CD4-positive, alpha-beta T cell (primary cell): ENCODE measurements at regions not wholly inside any gene's neighbourhood (a gene's known extent, or its start where the extent isn't known, plus 50 kb on each side); places are given as distances from the start of the nearest gene placed in this dataset.

Experiments
- ATAC-seq: fragments of 200-7000 bp; cut with Tn5 transposase; one replicate; pipeline ENCODE4 v1.10.0; 2022; ENCODE audit warnings: mild to moderate bottlenecking; ENCODE audit not compliant: poor library complexity
- CTCF ChIA-PET: fragments of 350-600 bp; sonication (Branson Sonifier 250); formaldehyde crosslinking; loops from one replicate; lab custom pipeline; 2021; ENCODE audit warnings: antibody characterized with exemption, inconsistent platforms; lab: Charles Lee
- POLR2A ChIA-PET: fragments of 350-600 bp; sonication (Branson Sonifier 250); formaldehyde crosslinking; loops from one replicate; lab custom pipeline; 2021; ENCODE audit warnings: antibody characterized with exemption, inconsistent platforms; lab: Charles Lee
- DNase-seq, 14 experiments: peaks; one replicate each; pipeline ENCODE4 v3.0.0-alpha.2; 2013 to 2020; ENCODE audit warnings: mixed read lengths in 2 of 14
- H3K27ac ChIP-seq, 2 donors: one replicate each; pipeline versions ENCODE4 v1.5.1 to v1.7.0; 2013; ENCODE audit warnings: low read length in 2 of 2, low read depth in 1 of 2, mild to moderate bottlenecking in 1 of 2
- H3K27me3 ChIP-seq, 2 experiments: 1 replicate in 1 of 2; 2 replicates in 1 of 2; pipeline versions ENCODE4 v1.6.1 to v1.7.0; 2013; ENCODE audit warnings: low read length in 2 of 2, control low read depth in 1 of 2, mild to moderate bottlenecking in 1 of 2, moderate library complexity in 1 of 2; ENCODE audit not compliant: insufficient read depth in 2 of 2, control insufficient read depth in 1 of 2
- H3K36me3 ChIP-seq: one replicate; pipeline ENCODE4 v1.6.1; 2013; ENCODE audit warnings: low read length, control low read depth; ENCODE audit not compliant: insufficient read depth
- H3K4me1 ChIP-seq: one replicate; pipeline ENCODE4 v1.6.1; 2013; ENCODE audit warnings: low read length, control low read depth; ENCODE audit not compliant: insufficient read depth
- H3K4me3 ChIP-seq: one replicate; pipeline ENCODE4 v1.5.1; 2013; ENCODE audit warnings: mild to moderate bottlenecking, low read length, moderate library complexity
- H3K9me3 ChIP-seq, 2 experiments: 1 replicate in 1 of 2; 2 replicates in 1 of 2; pipeline versions ENCODE4 v1.6.1 to v1.7.0; 2013; ENCODE audit warnings: low read length in 2 of 2, mild to moderate bottlenecking in 2 of 2, control low read depth in 1 of 2, moderate library complexity in 1 of 2; ENCODE audit not compliant: control insufficient read depth in 1 of 2, insufficient read depth in 1 of 2
- H3K27ac Mint-ChIP-seq: one replicate; pipeline ENCODE4 v1.8.0; 2020; ENCODE audit warnings: mixed read lengths
- H3K27me3 Mint-ChIP-seq: one replicate; pipeline ENCODE4 v1.8.0; 2021; ENCODE audit warnings: mixed read lengths
- H3K36me3 Mint-ChIP-seq: one replicate; pipeline ENCODE4 v1.8.0; 2021; ENCODE audit warnings: low read depth, mixed read lengths
- H3K4me1 Mint-ChIP-seq: one replicate; pipeline ENCODE4 v1.8.0; 2021; ENCODE audit warnings: low read depth, mixed read lengths
- H3K4me3 Mint-ChIP-seq: one replicate; pipeline ENCODE4 v1.8.0; 2020; ENCODE audit warnings: mild to moderate bottlenecking, mixed read lengths
- H3K9me3 Mint-ChIP-seq: one replicate; pipeline ENCODE4 v1.8.0; 2020; ENCODE audit warnings: mixed read lengths
- intact Hi-C, 2 experiments: fragments of 100-400 bp; cut with DNase I in 1 of 2; cut with micrococcal nuclease in 1 of 2; formaldehyde crosslinking; loops; one replicate each; pipeline versions ENCODE4 v1.15.1 to v1.9.0; 2023 to 2025; cut with DNase I, micrococcal nuclease
- TF ChIP-seq, protein P1 (sequence below): fragments of 200-600 bp; IDR thresholded peaks from one replicate; pipeline ENCODE4 v1.8.0; 2022; ENCODE audit warnings: antibody characterized with exemption, mild to moderate bottlenecking

DNA sequence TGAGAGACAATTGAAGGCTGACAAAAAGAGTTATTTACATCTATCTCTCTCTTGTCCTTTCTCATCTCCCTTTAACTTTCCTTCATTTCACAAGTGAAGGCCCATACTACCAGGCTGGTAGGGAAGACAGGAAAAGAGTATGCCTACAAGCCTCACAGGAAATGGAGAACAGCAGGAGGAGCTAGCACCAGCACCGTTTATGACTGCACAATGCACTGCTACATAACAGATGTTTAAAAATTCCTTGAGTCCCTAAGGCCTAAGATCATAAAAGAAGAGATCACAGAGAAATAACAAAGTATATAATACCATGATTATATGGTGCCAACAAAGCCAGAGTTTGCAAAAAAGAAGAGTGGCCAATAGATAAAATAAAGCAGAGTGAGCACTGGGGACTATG is 194.8 kb downstream of the UNC5CL start:
- no peaks in the 10 kb centered on the region for H3K36me3 ChIP-seq
- H3K4me1 Mint-ChIP-seq = no peaks in the 10 kb centered on the region
- H3K9me3 Mint-ChIP-seq = no peaks in the 10 kb centered on the region
- no peak overlapping the region for H3K4me3 Mint-ChIP-seq
- TF ChIP-seq, protein P1, sequence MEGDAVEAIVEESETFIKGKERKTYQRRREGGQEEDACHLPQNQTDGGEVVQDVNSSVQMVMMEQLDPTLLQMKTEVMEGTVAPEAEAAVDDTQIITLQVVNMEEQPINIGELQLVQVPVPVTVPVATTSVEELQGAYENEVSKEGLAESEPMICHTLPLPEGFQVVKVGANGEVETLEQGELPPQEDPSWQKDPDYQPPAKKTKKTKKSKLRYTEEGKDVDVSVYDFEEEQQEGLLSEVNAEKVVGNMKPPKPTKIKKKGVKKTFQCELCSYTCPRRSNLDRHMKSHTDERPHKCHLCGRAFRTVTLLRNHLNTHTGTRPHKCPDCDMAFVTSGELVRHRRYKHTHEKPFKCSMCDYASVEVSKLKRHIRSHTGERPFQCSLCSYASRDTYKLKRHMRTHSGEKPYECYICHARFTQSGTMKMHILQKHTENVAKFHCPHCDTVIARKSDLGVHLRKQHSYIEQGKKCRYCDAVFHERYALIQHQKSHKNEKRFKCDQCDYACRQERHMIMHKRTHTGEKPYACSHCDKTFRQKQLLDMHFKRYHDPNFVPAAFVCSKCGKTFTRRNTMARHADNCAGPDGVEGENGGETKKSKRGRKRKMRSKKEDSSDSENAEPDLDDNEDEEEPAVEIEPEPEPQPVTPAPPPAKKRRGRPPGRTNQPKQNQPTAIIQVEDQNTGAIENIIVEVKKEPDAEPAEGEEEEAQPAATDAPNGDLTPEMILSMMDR = no peak
- no peaks in the 10 kb centered on the region for H3K4me1 ChIP-seq
- CTCF ChIA-PET = no interaction called here
- intact Hi-C loops = no loop called here
- ATAC-seq = no peak
- no peak overlapping the region for H3K27ac Mint-ChIP-seq
- POLR2A ChIA-PET = no interaction called here
- no peaks in the 10 kb centered on the region for H3K36me3 Mint-ChIP-seq
- H3K9me3 ChIP-seq = no peaks in the 10 kb centered on the region
- peaks cover 2 to 17% of the 10 kb centered on the region in 2 experiments for H3K27me3 ChIP-seq
- no peak for DNase-seq
- H3K27me3 Mint-ChIP-seq = peaks cover 35% of the 10 kb centered on the region
- H3K4me3 ChIP-seq = no peak overlapping the region
- H3K27ac ChIP-seq = no peak overlapping the region

DNA sequence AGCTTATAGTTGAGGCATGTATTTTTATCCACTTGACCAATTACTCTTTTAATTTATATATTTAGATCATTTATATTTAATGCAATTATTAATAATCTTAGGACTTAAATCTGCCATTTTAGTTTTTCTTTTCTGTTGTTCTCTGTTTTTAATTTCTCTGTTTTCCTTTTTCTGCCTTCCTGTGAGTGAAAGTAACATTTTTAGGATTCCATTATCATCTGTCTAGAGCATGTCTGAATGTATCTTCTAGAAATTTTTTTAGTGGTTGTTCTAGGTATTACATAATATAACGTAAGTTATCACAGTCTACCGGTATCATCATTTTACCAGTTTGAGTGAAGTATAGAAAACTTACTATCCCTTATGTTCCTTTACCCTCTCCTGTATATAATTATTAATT is 197.3 kb downstream of the UNC5CL start:
- H3K27me3 Mint-ChIP-seq = peaks cover 34% of the 10 kb centered on the region
- Histone ChIP-seq H3K4me1 (no peaks in the 10 kb centered on the region), H3K27ac (no peak overlapping the region), H3K9me3 (no peaks in the 10 kb centered on the region), H3K27me3 (peaks cover 2 to 20% of the 10 kb centered on the region in 2 experiments), H3K4me3 (no peak overlapping the region), H3K36me3 (no peaks in the 10 kb centered on the region)
- H3K4me1 Mint-ChIP-seq = no peaks in the 10 kb centered on the region
- no peak overlapping the region for H3K27ac Mint-ChIP-seq
- no peak for DNase-seq
- H3K4me3 Mint-ChIP-seq = no peak overlapping the region
- TF ChIP-seq, protein P1 = no peak
- no peaks in the 10 kb centered on the region for H3K9me3 Mint-ChIP-seq
- CTCF ChIA-PET = no interaction called here
- intact Hi-C loops = no loop called here
- no peaks in the 10 kb centered on the region for H3K36me3 Mint-ChIP-seq
- POLR2A ChIA-PET = no interaction called here
- no peak for ATAC-seq

DNA sequence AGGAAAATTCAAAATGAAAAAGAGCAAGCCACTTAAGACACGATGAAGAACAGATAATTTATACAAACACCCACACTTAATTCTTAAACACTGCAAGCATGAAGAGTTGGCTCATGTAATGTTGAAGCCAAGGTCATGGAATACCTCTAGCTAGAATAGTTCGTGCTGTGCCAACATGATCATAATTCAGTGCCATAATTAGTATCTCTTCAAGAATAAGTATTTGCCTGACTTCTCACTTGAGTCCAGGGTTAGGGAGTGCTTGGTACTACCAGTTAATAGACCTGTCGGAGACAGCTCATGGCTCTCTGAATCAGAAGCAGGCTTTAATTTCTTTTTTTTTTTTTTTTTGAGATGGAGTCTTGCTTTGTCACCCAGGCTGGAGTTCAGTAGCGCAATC is 206.3 kb downstream of the UNC5CL start:
- H3K4me3 ChIP-seq = no peak overlapping the region
- ATAC-seq = no peak
- H3K4me1 ChIP-seq = no peaks in the 10 kb centered on the region
- ChIA-PET POLR2A (no interaction called here), CTCF (no interaction called here)
- H3K27me3 Mint-ChIP-seq = peaks cover 41% of the 10 kb centered on the region
- H3K36me3 Mint-ChIP-seq = no peaks in the 10 kb centered on the region
- no peak overlapping the region for H3K27ac Mint-ChIP-seq
- no peaks in the 10 kb centered on the region for H3K36me3 ChIP-seq
- TF ChIP-seq, protein P1 = no peak
- H3K27ac ChIP-seq = no peak overlapping the region
- H3K9me3 Mint-ChIP-seq = no peaks in the 10 kb centered on the region
- no peak overlapping the region for H3K4me3 Mint-ChIP-seq
- no peak for DNase-seq
- H3K4me1 Mint-ChIP-seq = no peaks in the 10 kb centered on the region
- intact Hi-C loops = no loop called here
- peaks cover 3 to 12% of the 10 kb centered on the region in 2 experiments for H3K27me3 ChIP-seq
- H3K9me3 ChIP-seq = no peaks in the 10 kb centered on the region
